Stimulated activated CD4-positive, alpha-beta T cell treated with anti-CD3 and anti-CD28 coated beads, Interleukin-1b, Interleukin-23, amount 100 ng/mL, for 4 hours (primary cell): ENCODE measurements at regions not wholly inside any gene's neighbourhood (a gene's known extent, or its start where the extent isn't known, plus 50 kb on each side); places are given as distances from the start of the nearest gene placed in this dataset.
"Not testable (repeated sequence)": the region's sequence is repeated elsewhere in the genome, so short reads cannot be mapped to it uniquely, and the experiment has no call there.

ENCODE experiments used
- DNase-seq, 2 donors: peaks; one replicate each; pipeline ENCODE4 v3.0.0-alpha.2; 2020; ENCODE audit warnings: low read depth in 2 of 2

- DNase-seq, result no peak
Measured at GRCh38 chr6:14875481-14876063, 370.3 kb upstream of the JARID2 start.

- DNase-seq, result peak in 1 of 2 donors; percentile 18
Measured at GRCh38 chr6:14876778-14877613, 368.9 kb upstream of the JARID2 start.

GRCh38 chr6:14877758-14878157 lies 368.1 kb upstream of the JARID2 start:
- no peak for DNase-seq

GRCh38 chr6:14880052-14880451 lies 365.8 kb upstream of the JARID2 start:
- DNase-seq, result no peak

- no peak for DNase-seq
Measured at GRCh38 chr6:14880677-14881076, 365.2 kb upstream of the JARID2 start.

- DNase-seq, result no peak
Measured at GRCh38 chr6:14881398-14881797, 364.5 kb upstream of the JARID2 start.

- no peak for DNase-seq
Measured at GRCh38 chr6:14882394-14883026, 363.4 kb upstream of the JARID2 start.

- DNase-seq, result no peak
Measured at GRCh38 chr6:14883921-14884320, 361.9 kb upstream of the JARID2 start.

- DNase-seq, result no peak
Measured at GRCh38 chr6:14885498-14885897, 360.4 kb upstream of the JARID2 start.

GRCh38 chr6:14887181-14887580 lies 358.7 kb upstream of the JARID2 start:
- DNase-seq, result no peak

GRCh38 chr6:14887986-14888574 lies 357.8 kb upstream of the JARID2 start:
- no peak for DNase-seq

GRCh38 chr6:14888575-14889000 lies 357.3 kb upstream of the JARID2 start:
- DNase-seq, result no peak

- DNase-seq, result no peak
Measured at GRCh38 chr6:14889188-14889587, 356.7 kb upstream of the JARID2 start.

GRCh38 chr6:14889611-14890593 lies 356.0 kb upstream of the JARID2 start:
- no peak for DNase-seq

GRCh38 chr6:14891820-14892375 lies 354.0 kb upstream of the JARID2 start:
- not testable (repeated sequence) for DNase-seq

- no peak for DNase-seq
Measured at GRCh38 chr6:14894105-14894504, 351.8 kb upstream of the JARID2 start.

- DNase-seq, result no peak
Measured at GRCh38 chr6:14896475-14896874, 349.4 kb upstream of the JARID2 start.

GRCh38 chr6:14897831-14898230 lies 348.0 kb upstream of the JARID2 start:
- DNase-seq, result no peak

- DNase-seq, result not testable (repeated sequence)
Measured at GRCh38 chr6:14899441-14899840, 346.4 kb upstream of the JARID2 start.

- no peak for DNase-seq
Measured at GRCh38 chr6:14900919-14901318, 344.9 kb upstream of the JARID2 start.
